GM12892 (cell line): ENCODE measurements at regions not wholly inside any gene's neighbourhood (a gene's known extent, or its start where the extent isn't known, plus 50 kb on each side); places are given as distances from the start of the nearest gene placed in this dataset.

Experiments used
- POLR2A ChIP-seq: IDR thresholded peaks from 2 replicates; pipeline ENCODE4 v1.6.1; 2011; ENCODE audit warnings: low read depth, low read length, control low read depth
- POLR2AphosphoS5 ChIP-seq: IDR thresholded peaks from 2 replicates; pipeline ENCODE4 v1.6.1; 2011; ENCODE audit warnings: low read depth, low read length, control low read depth

GRCh38 chr6:37555040-37555781 lies 55.5 kb upstream of the CCDC167 start:
- TF ChIP-seq POLR2AphosphoS5: peak; percentile 89
- TF ChIP-seq POLR2A: peak; percentile 76
